ENCODE measurements at regions not wholly inside any gene's neighbourhood (a gene's known extent, or its start where the extent isn't known, plus 50 kb on each side); places are given as distances from the start of the nearest gene placed in this dataset.

GRCh38 chr2:59622599-59623308, 930.7 kb downstream of the BCL11A start:
- Mint-ChIP-seq H3K9me3 (peaks cover 3% of the 10 kb centered on the region), H3K4me3 (ENCODE audit: low read depth) (no peak overlapping the region), H3K36me3 (ENCODE audit: low read depth) (no peaks in the 10 kb centered on the region), H3K27ac (no peak overlapping the region), H3K27me3 (ENCODE audit: low read depth) (no peaks in the 10 kb centered on the region), H3K4me1 (ENCODE audit: low read depth) (no peaks in the 10 kb centered on the region)
- intact Hi-C loops (cut with micrococcal nuclease): no loop called here
- DNase-seq (ENCODE audit: low spot score): no peak

- H3K36me3 Mint-ChIP-seq (ENCODE audit: low read depth): no peaks in the 10 kb centered on the region
- H3K4me1 Mint-ChIP-seq (ENCODE audit: low read depth): no peaks in the 10 kb centered on the region
- no peaks in the 10 kb centered on the region for H3K9me3 Mint-ChIP-seq
- H3K4me3 Mint-ChIP-seq (ENCODE audit: low read depth): no peak overlapping the region
- no peak overlapping the region for H3K27ac Mint-ChIP-seq
- no peaks in the 10 kb centered on the region for H3K27me3 Mint-ChIP-seq (ENCODE audit: low read depth)
- intact Hi-C loops (cut with micrococcal nuclease): no loop called here
- no peak for DNase-seq (ENCODE audit: low spot score)
Observed at GRCh38 chr2:59604123-59604522, 949.3 kb downstream of the BCL11A start.

DNA sequence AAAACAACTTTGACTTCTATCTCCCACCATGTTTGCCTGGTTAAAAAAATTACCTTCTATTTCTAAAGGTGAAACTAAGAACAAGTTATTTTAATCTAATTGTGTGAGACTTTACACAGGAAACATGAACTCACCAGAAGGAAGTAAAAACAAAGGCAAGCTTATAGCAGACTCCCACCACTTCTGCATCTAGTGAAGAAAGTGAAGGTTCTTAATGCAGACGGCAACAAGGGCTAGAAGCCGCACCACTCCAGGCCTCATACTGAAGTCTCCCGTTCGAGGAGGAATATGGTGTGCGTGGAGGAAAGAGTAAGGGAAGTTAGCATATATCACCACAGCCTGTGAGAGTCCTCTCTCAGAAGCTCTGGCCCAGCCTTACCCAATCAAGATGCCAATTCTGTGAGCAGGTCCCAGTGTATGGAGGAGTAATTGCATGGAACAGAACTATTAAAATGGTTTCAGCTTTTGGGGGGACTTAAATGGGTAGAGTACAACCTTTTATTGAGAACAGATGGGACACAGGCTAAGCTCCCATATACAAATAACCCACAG, 958.7 kb downstream of the BCL11A start:
- intact Hi-C loops (cut with micrococcal nuclease): no loop called here
- H3K36me3 Mint-ChIP-seq (ENCODE audit: low read depth): no peaks in the 10 kb centered on the region
- H3K4me1 Mint-ChIP-seq (ENCODE audit: low read depth): no peaks in the 10 kb centered on the region
- H3K27ac Mint-ChIP-seq: no peak overlapping the region
- no peaks in the 10 kb centered on the region for H3K9me3 Mint-ChIP-seq
- no peak for DNase-seq (ENCODE audit: low spot score)
- no peak overlapping the region for H3K4me3 Mint-ChIP-seq (ENCODE audit: low read depth)
- H3K27me3 Mint-ChIP-seq (ENCODE audit: low read depth): no peaks in the 10 kb centered on the region

- no peak overlapping the region for H3K27ac Mint-ChIP-seq
- intact Hi-C loops (cut with micrococcal nuclease): no loop called here
- H3K27me3 Mint-ChIP-seq (ENCODE audit: low read depth): no peaks in the 10 kb centered on the region
Observed at GRCh38 chr2:59590798-59591197, 962.7 kb downstream of the BCL11A start.

DNA sequence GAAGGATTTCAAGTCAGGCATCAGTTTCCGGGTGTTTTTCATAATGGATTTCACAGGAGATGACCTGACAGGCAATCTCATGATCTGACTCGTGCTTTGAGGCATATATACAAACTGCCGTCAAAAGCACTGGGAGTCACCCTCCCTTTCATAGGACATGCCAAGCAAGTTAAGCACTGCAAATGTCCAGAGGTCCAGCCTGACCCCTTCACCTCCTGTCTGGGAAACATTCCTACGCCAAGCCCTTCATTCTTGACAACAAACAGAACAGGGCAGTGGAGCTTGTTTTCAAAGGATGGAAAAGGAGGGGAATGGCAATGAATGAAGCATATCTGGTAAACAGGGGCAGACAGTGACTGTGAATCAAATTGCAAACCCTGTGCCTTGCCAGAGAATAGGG, 963.6 kb downstream of the BCL11A start:
- H3K4me1 Mint-ChIP-seq (ENCODE audit: low read depth): no peaks in the 10 kb centered on the region
- no peak overlapping the region for H3K4me3 Mint-ChIP-seq (ENCODE audit: low read depth)
- no peaks in the 10 kb centered on the region for H3K27me3 Mint-ChIP-seq (ENCODE audit: low read depth)
- DNase-seq (ENCODE audit: low spot score): no peak
- H3K9me3 Mint-ChIP-seq: no peaks in the 10 kb centered on the region
- intact Hi-C loops (cut with micrococcal nuclease): no loop called here
- no peaks in the 10 kb centered on the region for H3K36me3 Mint-ChIP-seq (ENCODE audit: low read depth)
- no peak overlapping the region for H3K27ac Mint-ChIP-seq

More at GRCh38 chr2:59590798-59591197, 962.7 kb downstream of the BCL11A start:
- no peak overlapping the region for H3K4me3 Mint-ChIP-seq (ENCODE audit: low read depth)
- H3K36me3 Mint-ChIP-seq (ENCODE audit: low read depth): no peaks in the 10 kb centered on the region
- H3K4me1 Mint-ChIP-seq (ENCODE audit: low read depth): no peaks in the 10 kb centered on the region
- DNase-seq (ENCODE audit: low spot score): no peak
- no peaks in the 10 kb centered on the region for H3K9me3 Mint-ChIP-seq

DNA sequence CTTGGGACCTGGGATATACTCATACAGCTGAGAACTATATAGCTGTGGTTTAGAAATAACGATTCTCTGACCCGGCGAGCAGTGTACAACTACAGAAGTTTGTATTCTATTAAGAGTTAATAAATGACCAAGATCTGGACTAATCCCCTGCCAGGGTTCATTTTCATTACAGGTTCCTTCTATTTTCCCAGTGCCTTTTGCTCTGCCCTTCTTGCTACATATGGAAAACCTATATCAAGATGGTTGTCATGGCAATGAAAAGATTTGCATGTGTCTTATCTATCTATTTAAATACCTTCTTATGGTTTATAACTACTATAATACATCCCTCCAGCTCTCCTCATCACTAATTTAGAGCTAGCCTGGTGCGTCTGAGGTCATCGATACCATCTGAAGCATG, 965.2 kb downstream of the BCL11A start:
- H3K27ac Mint-ChIP-seq: no peak overlapping the region
- no peaks in the 10 kb centered on the region for H3K36me3 Mint-ChIP-seq (ENCODE audit: low read depth)
- no peak overlapping the region for H3K4me3 Mint-ChIP-seq (ENCODE audit: low read depth)
- H3K27me3 Mint-ChIP-seq (ENCODE audit: low read depth): no peaks in the 10 kb centered on the region
- no peaks in the 10 kb centered on the region for H3K4me1 Mint-ChIP-seq (ENCODE audit: low read depth)
- no peaks in the 10 kb centered on the region for H3K9me3 Mint-ChIP-seq
- DNase-seq (ENCODE audit: low spot score): no peak
- intact Hi-C loops (cut with micrococcal nuclease): no loop called here

DNA sequence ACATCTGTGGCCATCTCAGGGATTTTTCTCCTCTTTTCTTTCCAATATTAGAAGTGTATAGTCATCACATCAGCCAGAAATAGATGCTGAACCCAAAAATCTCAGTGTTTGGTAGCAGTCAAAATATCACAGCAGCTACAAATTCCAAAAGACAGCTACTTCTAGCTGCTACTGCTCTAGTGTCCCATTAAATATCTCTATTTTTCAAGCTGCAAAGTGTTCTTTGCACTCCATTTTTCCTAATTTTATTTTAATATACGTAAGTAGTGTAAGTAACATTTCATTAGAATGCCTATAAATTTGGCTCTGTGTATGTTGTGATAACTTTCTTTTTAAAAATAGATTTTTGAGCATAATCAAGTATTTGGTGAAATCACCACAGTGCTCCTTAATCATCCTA, 967.3 kb downstream of the BCL11A start:
- no peaks in the 10 kb centered on the region for H3K27me3 Mint-ChIP-seq (ENCODE audit: low read depth)
- intact Hi-C loops (cut with micrococcal nuclease): no loop called here
- DNase-seq (ENCODE audit: low spot score): no peak
- H3K27ac Mint-ChIP-seq: no peak overlapping the region
- no peak overlapping the region for H3K4me3 Mint-ChIP-seq (ENCODE audit: low read depth)
- H3K9me3 Mint-ChIP-seq: no peaks in the 10 kb centered on the region
- H3K36me3 Mint-ChIP-seq (ENCODE audit: low read depth): no peaks in the 10 kb centered on the region
- no peaks in the 10 kb centered on the region for H3K4me1 Mint-ChIP-seq (ENCODE audit: low read depth)

DNA sequence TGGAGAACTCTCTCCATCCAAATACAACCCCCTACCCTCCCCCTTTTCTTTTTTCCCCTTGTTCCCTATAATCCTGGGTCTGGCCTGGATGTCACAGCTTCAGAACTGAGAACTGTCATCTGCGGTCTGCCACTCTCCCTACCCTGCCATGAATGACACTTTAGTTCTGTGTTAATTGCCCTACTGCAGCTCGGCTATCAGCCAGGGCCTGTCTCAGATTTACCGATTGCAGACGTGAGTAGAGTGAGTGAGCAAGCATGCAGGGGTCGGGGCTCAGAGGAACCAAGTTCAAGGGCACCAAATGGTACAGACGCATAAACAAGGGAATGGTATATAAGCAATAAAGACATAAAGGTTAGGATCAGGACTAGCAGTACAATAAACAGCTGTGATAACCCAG, 967.8 kb downstream of the BCL11A start:
- Mint-ChIP-seq H3K9me3 (no peaks in the 10 kb centered on the region), H3K4me1 (ENCODE audit: low read depth) (no peaks in the 10 kb centered on the region), H3K27me3 (ENCODE audit: low read depth) (no peaks in the 10 kb centered on the region), H3K36me3 (ENCODE audit: low read depth) (no peaks in the 10 kb centered on the region), H3K4me3 (ENCODE audit: low read depth) (no peak overlapping the region), H3K27ac (no peak overlapping the region)
- DNase-seq (ENCODE audit: low spot score): no peak
- intact Hi-C loops (cut with micrococcal nuclease): no loop called here

- no peaks in the 10 kb centered on the region for H3K27me3 Mint-ChIP-seq (ENCODE audit: low read depth)
- no peaks in the 10 kb centered on the region for H3K36me3 Mint-ChIP-seq (ENCODE audit: low read depth)
- H3K9me3 Mint-ChIP-seq: no peaks in the 10 kb centered on the region
- H3K4me1 Mint-ChIP-seq (ENCODE audit: low read depth): no peaks in the 10 kb centered on the region
- intact Hi-C loops (cut with micrococcal nuclease): no loop called here
- H3K27ac Mint-ChIP-seq: no peak overlapping the region
- no peak overlapping the region for H3K4me3 Mint-ChIP-seq (ENCODE audit: low read depth)
- no peak for DNase-seq (ENCODE audit: low spot score)
Observed at GRCh38 chr2:59584958-59585357, 968.5 kb downstream of the BCL11A start.

- intact Hi-C loops (cut with micrococcal nuclease): no loop called here
- H3K4me1 Mint-ChIP-seq (ENCODE audit: low read depth): no peaks in the 10 kb centered on the region
- H3K27me3 Mint-ChIP-seq (ENCODE audit: low read depth): no peaks in the 10 kb centered on the region
- DNase-seq (ENCODE audit: low spot score): no peak
- H3K4me3 Mint-ChIP-seq (ENCODE audit: low read depth): no peak overlapping the region
- H3K27ac Mint-ChIP-seq: no peak overlapping the region
- H3K9me3 Mint-ChIP-seq: no peaks in the 10 kb centered on the region
- H3K36me3 Mint-ChIP-seq (ENCODE audit: low read depth): no peaks in the 10 kb centered on the region
Observed at GRCh38 chr2:59583173-59583765, 970.2 kb downstream of the BCL11A start.

DNA sequence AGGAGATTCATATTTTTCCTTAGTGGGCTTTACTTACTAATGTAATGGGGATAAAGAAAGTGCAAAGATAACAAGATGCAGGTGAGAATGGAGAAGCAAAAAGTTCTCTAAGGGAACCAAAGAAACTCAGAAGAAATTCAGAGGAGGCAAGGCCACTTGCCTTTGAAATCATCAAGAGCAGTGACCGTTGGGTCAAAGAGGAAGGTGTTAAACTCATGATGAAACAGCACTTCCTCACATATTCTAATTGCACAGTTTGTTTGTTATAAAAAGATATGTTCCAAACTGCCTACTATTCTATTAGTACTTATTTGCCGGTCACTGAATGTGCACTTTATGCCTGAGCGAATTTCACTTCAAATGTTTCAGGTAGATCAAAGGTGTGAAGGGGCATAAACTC, 975.1 kb downstream of the BCL11A start:
- no peak for DNase-seq (ENCODE audit: low spot score)
- no peaks in the 10 kb centered on the region for H3K27me3 Mint-ChIP-seq (ENCODE audit: low read depth)
- H3K9me3 Mint-ChIP-seq: no peaks in the 10 kb centered on the region
- H3K4me1 Mint-ChIP-seq (ENCODE audit: low read depth): no peaks in the 10 kb centered on the region
- intact Hi-C loops (cut with micrococcal nuclease): no loop called here
- no peaks in the 10 kb centered on the region for H3K36me3 Mint-ChIP-seq (ENCODE audit: low read depth)
- H3K4me3 Mint-ChIP-seq (ENCODE audit: low read depth): no peak overlapping the region
- H3K27ac Mint-ChIP-seq: no peak overlapping the region

- Mint-ChIP-seq H3K27me3 (ENCODE audit: low read depth) (no peaks in the 10 kb centered on the region), H3K27ac (no peak overlapping the region), H3K4me3 (ENCODE audit: low read depth) (no peak overlapping the region), H3K36me3 (ENCODE audit: low read depth) (no peaks in the 10 kb centered on the region), H3K4me1 (ENCODE audit: low read depth) (no peaks in the 10 kb centered on the region), H3K9me3 (no peaks in the 10 kb centered on the region)
- DNase-seq (ENCODE audit: low spot score): no peak
- intact Hi-C loops (cut with micrococcal nuclease): no loop called here
Observed at GRCh38 chr2:59575191-59575590, 978.3 kb downstream of the BCL11A start.

DNA sequence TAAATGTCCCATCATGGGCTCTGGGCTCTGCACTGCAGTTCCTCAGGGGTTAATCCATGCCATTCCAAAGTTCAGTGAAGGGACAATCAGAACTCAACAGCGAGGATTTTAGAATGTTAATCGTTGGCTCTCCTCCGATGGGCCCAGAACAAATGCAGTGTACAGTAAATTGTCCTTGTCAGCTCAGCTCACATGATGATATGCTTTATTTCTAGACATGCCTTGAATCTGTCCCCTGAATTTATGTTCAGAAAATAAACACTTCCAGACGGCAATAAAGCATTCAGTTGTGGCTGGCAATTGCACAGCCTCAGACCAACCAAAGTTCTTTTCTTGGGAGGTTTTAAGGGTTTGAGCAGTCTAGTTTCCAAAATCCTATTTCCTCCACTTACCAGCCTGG, 981.2 kb downstream of the BCL11A start:
- H3K27ac Mint-ChIP-seq: no peak overlapping the region
- intact Hi-C loops (cut with micrococcal nuclease): no loop called here
- H3K4me3 Mint-ChIP-seq (ENCODE audit: low read depth): no peak overlapping the region
- H3K27me3 Mint-ChIP-seq (ENCODE audit: low read depth): no peaks in the 10 kb centered on the region
- DNase-seq (ENCODE audit: low spot score): no peak
- no peaks in the 10 kb centered on the region for H3K4me1 Mint-ChIP-seq (ENCODE audit: low read depth)
- no peaks in the 10 kb centered on the region for H3K9me3 Mint-ChIP-seq
- no peaks in the 10 kb centered on the region for H3K36me3 Mint-ChIP-seq (ENCODE audit: low read depth)
